Body of pancreas (tissue), 4 donors: ENCODE measurements at regions not wholly inside any gene's neighbourhood (a gene's known extent, or its start where the extent isn't known, plus 50 kb on each side); places are given as distances from the start of the nearest gene placed in this dataset.

ENCODE experiments used
- ATAC-seq: fragments of 150-250 bp; one replicate; pipeline ENCODE4 v1.9.1; 2016
- DNase-seq, 4 donors: peaks; one replicate each; pipeline ENCODE4 v3.0.0-alpha.2; 2019
- H3K27ac ChIP-seq, 4 donors: fragments of 200-600 bp; sonication (generic); 1 replicate in 3 of 4; 2 replicates in 1 of 4; pipeline versions ENCODE4 v1.5.1 to v1.6.1; 2016 to 2019; ENCODE audit warnings: mild to moderate bottlenecking in 1 of 4, mixed read lengths in 1 of 4, moderate library complexity in 1 of 4
- H3K27me3 ChIP-seq, 2 donors: fragments of 200-600 bp; sonication (generic); one replicate each; pipeline ENCODE4 v1.6.0; 2016; ENCODE audit warnings: mild to moderate bottlenecking in 1 of 2
- H3K36me3 ChIP-seq, 2 donors: fragments of 200-600 bp; sonication (generic); replicated peaks in 1 of 2; 2 replicates each; pipeline ENCODE4 v1.5.1; 2016; ENCODE audit warnings: low read depth in 2 of 2; ENCODE audit not compliant: insufficient read depth in 1 of 2
- H3K4me1 ChIP-seq: fragments of 200-600 bp; sonication (generic); one replicate; pipeline ENCODE4 v1.6.0; 2016
- H3K4me3 ChIP-seq, 2 donors: fragments of 200-600 bp; sonication (generic); 1 replicate in 1 of 2; 2 replicates in 1 of 2; pipeline ENCODE4 v1.5.1; 2016 to 2019
- H3K9me3 ChIP-seq, 3 donors: fragments of 200-600 bp; sonication (generic); 1 replicate in 2 of 3; 2 replicates in 1 of 3; pipeline ENCODE4 v1.5.1; 2016
- CTCF ChIP-seq, 7 experiments: fragments of 450-650 bp in 4 of 7; fragments of 200-600 bp in 3 of 7; sonication (generic) in 3 of 7; IDR thresholded peaks; one replicate each; pipeline ENCODE4 v1.5.1; 2016 to 2019; ENCODE audit warnings: antibody characterized with exemption in 7 of 7
- POLR2A ChIP-seq, 3 donors: fragments of 450-650 bp; IDR thresholded peaks; one replicate each; pipeline ENCODE4 v1.6.1; 2016; ENCODE audit warnings: antibody characterized with exemption in 3 of 3, mild to moderate bottlenecking in 2 of 3
- WGBS, 2 donors: methylation state at CpG; one replicate each; pipeline ENCODE4 v1.1.5; 2017; 5-methylcytosine and 5-hydroxymethylcytosine counted together
- intact Hi-C: fragments of 100-400 bp; cut with DNase I; formaldehyde crosslinking; loops from one replicate; pipeline ENCODE4 v1.15.1; 2023

- H3K9me3 ChIP-seq: no peaks in the 10 kb centered on the region
- no peak overlapping the region for H3K27ac ChIP-seq
- WGBS, 2 donors: 46 to 52% methylated on average over 11 to 13 of the region's 13 CpGs
- DNase-seq (no peak), ATAC-seq (no peak)
- no peak overlapping the region for H3K4me3 ChIP-seq
- no peaks in the 10 kb centered on the region for H3K36me3 ChIP-seq
- peaks cover 0 to 6% of the 10 kb centered on the region in 2 donors for H3K27me3 ChIP-seq
- no peaks in the 10 kb centered on the region for H3K4me1 ChIP-seq
- intact Hi-C loops: loop anchor here (10.0 kb wide), 1 partner anchor 470 kb away; no protein-coding TSS in a partner anchor
- TF ChIP-seq CTCF (IDR thresholded peaks at IDR 0.05) (no peak), POLR2A (IDR thresholded peaks at IDR 0.05) (no peak)
Measured at GRCh38 chr17:77544347-77545110, 403.8 kb downstream of the SEC14L1 start.

GRCh38 chr17:77546772-77547241, 406.0 kb downstream of the SEC14L1 start:
- Histone ChIP-seq H3K4me1 (no peaks in the 10 kb centered on the region), H3K27me3 (no peaks in the 10 kb centered on the region), H3K9me3 (no peaks in the 10 kb centered on the region), H3K27ac (no peak overlapping the region), H3K4me3 (no peak overlapping the region), H3K36me3 (no peaks in the 10 kb centered on the region)
- intact Hi-C loops: loop anchor here (10.0 kb wide), 1 partner anchor 468 kb away; no protein-coding TSS in a partner anchor
- DNase-seq: no peak
- no peak for TF ChIP-seq CTCF (IDR thresholded peaks at IDR 0.05)
- no peak for TF ChIP-seq POLR2A (IDR thresholded peaks at IDR 0.05)
- ATAC-seq: no peak
- WGBS, 2 donors: 36 to 41% methylated on average over 11 to 13 of the region's 13 CpGs

- H3K27me3 ChIP-seq: no peaks in the 10 kb centered on the region
- DNase-seq (no peak), ATAC-seq (no peak)
- H3K9me3 ChIP-seq: no peaks in the 10 kb centered on the region
- intact Hi-C loops: loop anchor here (10.0 kb wide), 1 partner anchor 466 kb away; no protein-coding TSS in a partner anchor
- no peak overlapping the region for H3K27ac ChIP-seq
- TF ChIP-seq POLR2A (IDR thresholded peaks at IDR 0.05) (no peak), CTCF (IDR thresholded peaks at IDR 0.05) (no peak)
- H3K36me3 ChIP-seq: no peaks in the 10 kb centered on the region
- H3K4me3 ChIP-seq: no peak overlapping the region
- 61 to 68% methylated on average over 2 to 5 of the region's 5 CpGs for WGBS, 2 donors
- H3K4me1 ChIP-seq: no peaks in the 10 kb centered on the region
Measured at GRCh38 chr17:77548967-77549366, 408.2 kb downstream of the SEC14L1 start.

GRCh38 chr17:77549726-77550366, 408.7 kb upstream of the TNRC6C start:
- Histone ChIP-seq H3K9me3 (no peaks in the 10 kb centered on the region), H3K4me3 (no peak overlapping the region), H3K27ac (no peak overlapping the region), H3K4me1 (no peaks in the 10 kb centered on the region), H3K36me3 (no peaks in the 10 kb centered on the region), H3K27me3 (no peaks in the 10 kb centered on the region)
- no peak for DNase-seq
- intact Hi-C loops: loop anchor here (10.0 kb wide), 1 partner anchor 465 kb away; no protein-coding TSS in a partner anchor
- no peak for TF ChIP-seq CTCF (IDR thresholded peaks at IDR 0.05)
- no peak for TF ChIP-seq POLR2A (IDR thresholded peaks at IDR 0.05)
- WGBS, 2 donors: 68 to 71% methylated on average over 10 of the region's 10 CpGs
- ATAC-seq: no peak
